COLO668 (cell line): ENCODE measurements at regions not wholly inside any gene's neighbourhood (a gene's known extent, or its start where the extent isn't known, plus 50 kb on each side); places are given as distances from the start of the nearest gene placed in this dataset.
"Not testable (repeated sequence)": the region's sequence is repeated elsewhere in the genome, so short reads cannot be mapped to it uniquely, and the experiment has no call there.

ENCODE experiments used
- DNase-seq: peaks from one replicate; lab custom pipeline; 2025; ENCODE audit not compliant: unreplicated experiment; lab: John Stamatoyannopoulos, UW

- no peak for DNase-seq
These were observed 50.9 kb upstream of the OSTN start for GRCh38 chr3:191148131-191148530.

GRCh38 chr3:191143224-191143623 is 55.8 kb upstream of the OSTN start:
- no peak for DNase-seq

GRCh38 chr3:191141728-191142127 is 57.3 kb upstream of the OSTN start:
- DNase-seq: no peak

GRCh38 chr3:191139736-191140135 is 59.3 kb upstream of the OSTN start:
- DNase-seq: no peak

- no peak for DNase-seq
These were observed 60.1 kb upstream of the OSTN start for GRCh38 chr3:191138937-191139336.

- DNase-seq: no peak
These were observed 61.3 kb upstream of the OSTN start for GRCh38 chr3:191137708-191138107.

- DNase-seq: no peak
These were observed 62.7 kb upstream of the OSTN start for GRCh38 chr3:191136347-191136746.

- DNase-seq: no peak
These were observed 63.9 kb upstream of the OSTN start for GRCh38 chr3:191135175-191135574.

GRCh38 chr3:191133359-191133758 is 65.7 kb upstream of the OSTN start:
- DNase-seq: no peak

- no peak for DNase-seq
These were observed 67.7 kb upstream of the OSTN start for GRCh38 chr3:191131305-191131704.

- DNase-seq: not testable (repeated sequence)
These were observed 74.2 kb upstream of the OSTN start for GRCh38 chr3:191124891-191125290.

GRCh38 chr3:191123946-191124345 is 75.1 kb upstream of the OSTN start:
- DNase-seq: no peak

- no peak for DNase-seq
These were observed 75.8 kb upstream of the OSTN start for GRCh38 chr3:191123231-191123630.

- DNase-seq: no peak
These were observed 78.4 kb upstream of the OSTN start for GRCh38 chr3:191120447-191121298.

- DNase-seq: no peak
These were observed 79.4 kb upstream of the OSTN start for GRCh38 chr3:191119415-191120295.

- DNase-seq: no peak
These were observed 87.3 kb upstream of the OSTN start for GRCh38 chr3:191111722-191112121.

- DNase-seq: no peak
These were observed 93.6 kb upstream of the OSTN start for GRCh38 chr3:191105418-191105817.

GRCh38 chr3:191100516-191100915 is 98.5 kb upstream of the OSTN start:
- no peak for DNase-seq

GRCh38 chr3:191094057-191094845 is 104.8 kb upstream of the OSTN start:
- DNase-seq: no peak

GRCh38 chr3:191087391-191087790 is 111.7 kb upstream of the OSTN start:
- no peak for DNase-seq

- DNase-seq: no peak
These were observed 114.0 kb upstream of the OSTN start for GRCh38 chr3:191085091-191085490.
